GM12864 (cell line): ENCODE measurements at regions not wholly inside any gene's neighbourhood (a gene's known extent, or its start where the extent isn't known, plus 50 kb on each side); places are given as distances from the start of the nearest gene placed in this dataset.

ENCODE experiments used
- DNase-seq: peaks from one replicate; pipeline ENCODE4 v3.0.0-alpha.2; 2011; ENCODE audit warnings: low read depth
- H3K4me3 ChIP-seq: 2 replicates; pipeline ENCODE4 v1.5.1; 2011; ENCODE audit warnings: mild to moderate bottlenecking, low read depth, low read length, control low read depth
- CTCF ChIP-seq: IDR thresholded peaks from 2 replicates; pipeline ENCODE4 v1.5.1; 2011; ENCODE audit warnings: low read depth, mild to moderate bottlenecking, moderate library complexity, low read length, control low read depth, inconsistent platforms; ENCODE audit errors: missing control alignments

GRCh38 chr2:19261061-19261460 lies 97.4 kb downstream of the OSR1 start:
- H3K4me3 ChIP-seq = no peak overlapping the region
- TF ChIP-seq CTCF = no peak
- DNase-seq = no peak

- H3K4me3 ChIP-seq = no peak overlapping the region
- DNase-seq = no peak
- no peak for TF ChIP-seq CTCF
Observed at GRCh38 chr2:19256121-19256601, 102.3 kb downstream of the OSR1 start.

- DNase-seq = no peak
- TF ChIP-seq CTCF = no peak
- no peak overlapping the region for H3K4me3 ChIP-seq
Observed at GRCh38 chr2:19255481-19255880, 102.9 kb downstream of the OSR1 start.

- no peak for DNase-seq
- no peak for TF ChIP-seq CTCF
Observed at GRCh38 chr2:19251554-19251953, 106.9 kb downstream of the OSR1 start.

GRCh38 chr2:19250906-19251305 lies 107.5 kb downstream of the OSR1 start:
- DNase-seq = no peak
- H3K4me3 ChIP-seq = no peak overlapping the region
- no peak for TF ChIP-seq CTCF

More at GRCh38 chr2:19251554-19251953, 106.9 kb downstream of the OSR1 start:
- no peak overlapping the region for H3K4me3 ChIP-seq

- no peak for TF ChIP-seq CTCF
- H3K4me3 ChIP-seq = no peak overlapping the region
- DNase-seq = no peak
Observed at GRCh38 chr2:19247186-19247585, 111.2 kb downstream of the OSR1 start.

GRCh38 chr2:19246496-19246895 lies 111.9 kb downstream of the OSR1 start:
- TF ChIP-seq CTCF = no peak
- DNase-seq = no peak
- H3K4me3 ChIP-seq = no peak overlapping the region
